HG02938 (cell line): ENCODE measurements at regions not wholly inside any gene's neighbourhood (a gene's known extent, or its start where the extent isn't known, plus 50 kb on each side); places are given as distances from the start of the nearest gene placed in this dataset.
"Not testable (repeated sequence)": the region's sequence is repeated elsewhere in the genome, so short reads cannot be mapped to it uniquely, and the experiment has no call there.

ENCODE experiments used
- ATAC-seq: cut with Tn5 transposase; IDR thresholded peaks from one replicate; pipeline ENCODE4 v1.9.1; 2021; ENCODE audit warnings: mild to moderate bottlenecking, moderate library complexity; ENCODE audit not compliant: unreplicated experiment

GRCh38 chr6:88499845-88500699, 333.9 kb upstream of the CNR1 start:
- peak; percentile 85 for ATAC-seq

GRCh38 chr6:88499436-88499835, 333.3 kb upstream of the CNR1 start:
- ATAC-seq, result no peak

- ATAC-seq, result not testable (repeated sequence)
Measured at GRCh38 chr6:88497403-88497802, 331.3 kb upstream of the CNR1 start.

- peak; percentile 65 for ATAC-seq
Measured at GRCh38 chr6:88494401-88495140, 328.4 kb upstream of the CNR1 start.

GRCh38 chr6:88493717-88494116, 327.6 kb upstream of the CNR1 start:
- peak; percentile 19 for ATAC-seq

- ATAC-seq, result no peak
Measured at GRCh38 chr6:88492824-88493223, 326.7 kb upstream of the CNR1 start.

GRCh38 chr6:88492241-88492640, 326.1 kb upstream of the CNR1 start:
- ATAC-seq, result no peak

- no peak for ATAC-seq
Measured at GRCh38 chr6:88491266-88491880, 325.2 kb upstream of the CNR1 start.

GRCh38 chr6:88490908-88491264, 324.7 kb upstream of the CNR1 start:
- ATAC-seq, result no peak

GRCh38 chr6:88490195-88490907, 324.2 kb upstream of the CNR1 start:
- ATAC-seq, result no peak

- no peak for ATAC-seq
Measured at GRCh38 chr6:88483424-88483823, 317.3 kb upstream of the CNR1 start.

GRCh38 chr6:88482465-88482864, 316.3 kb upstream of the CNR1 start:
- no peak for ATAC-seq

- ATAC-seq, result no peak
Measured at GRCh38 chr6:88481519-88481918, 315.4 kb upstream of the CNR1 start.

GRCh38 chr6:88480816-88481215, 314.7 kb upstream of the CNR1 start:
- ATAC-seq, result no peak

- no peak for ATAC-seq
Measured at GRCh38 chr6:88477413-88477812, 311.3 kb upstream of the CNR1 start.

- no peak for ATAC-seq
Measured at GRCh38 chr6:88476388-88476787, 310.2 kb upstream of the CNR1 start.

- ATAC-seq, result no peak
Measured at GRCh38 chr6:88474720-88475119, 308.6 kb upstream of the CNR1 start.

- no peak for ATAC-seq
Measured at GRCh38 chr6:88473589-88473988, 307.4 kb upstream of the CNR1 start.

- no peak for ATAC-seq
Measured at GRCh38 chr6:88472851-88473525, 306.8 kb upstream of the CNR1 start.

- ATAC-seq, result no peak
Measured at GRCh38 chr6:88459643-88460042, 293.5 kb upstream of the CNR1 start.

GRCh38 chr6:88459189-88459588, 293.0 kb upstream of the CNR1 start:
- no peak for ATAC-seq
